GM21528 (cell line): ENCODE measurements at regions not wholly inside any gene's neighbourhood (a gene's known extent, or its start where the extent isn't known, plus 50 kb on each side); places are given as distances from the start of the nearest gene placed in this dataset.
A peak's percentile ranks its signal among the peaks of the same experiment; 100 is the strongest.

Experiments used
- ATAC-seq: cut with Tn5 transposase; IDR thresholded peaks from one replicate; pipeline ENCODE4 v1.9.1; 2021; ENCODE audit warnings: mild to moderate bottlenecking, moderate library complexity; ENCODE audit not compliant: unreplicated experiment, low FRiP score

DNA sequence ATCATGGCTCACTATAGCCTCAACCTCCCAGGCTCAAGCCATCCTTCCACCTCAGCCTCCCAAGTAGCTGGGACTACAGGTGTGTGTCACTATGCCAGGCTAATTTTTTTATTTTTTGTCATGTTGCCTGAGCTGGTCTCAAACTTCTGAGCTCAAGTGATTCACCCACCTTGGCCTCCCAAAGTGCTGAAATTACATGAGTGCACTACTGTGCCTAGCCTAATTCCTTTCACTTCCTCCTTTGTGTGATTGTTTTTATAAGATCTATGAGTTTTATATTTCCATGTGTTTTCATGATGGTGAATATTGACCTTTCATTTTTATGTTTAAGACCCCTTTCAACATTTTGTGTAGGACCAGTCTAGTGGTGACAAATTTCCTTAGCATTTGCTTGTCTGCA, 55.2 kb upstream of the IL12B start:
- no peak for ATAC-seq

- ATAC-seq: no peak
Observed at GRCh38 chr5:159386028-159386711, 55.9 kb upstream of the IL12B start.

GRCh38 chr5:159392871-159393270, 62.6 kb upstream of the IL12B start:
- no peak for ATAC-seq

GRCh38 chr5:159393854-159394274, 63.6 kb upstream of the IL12B start:
- no peak for ATAC-seq

DNA sequence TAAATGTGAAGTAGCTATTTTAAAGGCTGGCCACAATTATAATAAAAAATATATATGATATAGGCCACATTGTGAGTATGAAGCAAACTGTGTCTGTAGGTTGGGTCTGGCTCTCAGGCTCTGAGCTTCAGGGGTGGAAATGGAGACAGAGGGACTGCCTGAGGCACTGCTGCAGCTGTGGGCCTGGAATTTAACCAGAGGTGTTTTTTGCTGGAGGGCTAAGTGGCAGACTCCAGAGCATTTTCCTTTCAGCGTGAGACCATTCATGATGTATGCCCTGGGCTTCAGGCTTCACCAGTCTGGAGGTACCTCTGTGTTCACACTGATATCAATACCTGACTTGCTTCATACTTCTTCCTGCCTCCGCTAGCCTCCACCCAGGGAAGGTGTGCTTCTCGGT, 64.9 kb upstream of the IL12B start:
- ATAC-seq: no peak

DNA sequence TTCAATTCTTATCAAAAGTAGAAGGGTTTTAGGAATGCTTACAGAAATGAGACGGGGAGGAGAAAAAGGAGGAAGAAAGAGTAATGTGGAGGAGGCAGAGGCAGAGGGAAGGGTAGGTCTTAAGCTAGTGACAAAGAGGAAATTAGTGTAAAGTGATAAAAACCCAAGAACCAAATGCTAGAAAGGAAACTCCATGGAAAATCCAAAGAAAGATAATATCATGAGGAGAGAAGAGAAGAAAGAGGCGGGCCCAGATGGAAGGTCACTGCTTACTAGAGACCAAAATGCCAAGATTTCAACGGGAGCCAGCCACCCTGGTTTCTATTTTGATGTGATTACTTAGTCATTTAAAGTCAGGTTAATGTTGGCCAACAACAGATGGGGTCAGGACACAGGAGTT, 68.6 kb upstream of the IL12B start:
- no peak for ATAC-seq

DNA sequence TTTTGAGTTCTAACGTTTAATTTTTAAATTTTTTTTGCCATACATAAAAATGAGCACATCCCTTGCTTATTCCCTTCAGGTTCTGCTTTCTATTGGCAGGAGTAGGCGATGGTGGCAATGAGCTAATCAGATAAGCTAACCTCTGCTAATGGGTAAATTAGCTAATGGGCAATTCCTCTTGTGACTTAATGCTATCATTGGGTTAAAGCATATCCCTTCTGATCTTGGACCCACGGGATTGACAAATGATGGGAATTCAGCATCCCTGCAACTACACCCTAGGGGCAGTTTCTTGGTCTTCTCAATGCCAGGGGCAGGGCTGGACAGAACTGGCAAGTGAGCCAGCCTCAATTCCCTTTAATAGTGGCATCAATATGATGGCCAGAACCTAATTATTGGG, 70.2 kb upstream of the IL12B start:
- no peak for ATAC-seq

DNA sequence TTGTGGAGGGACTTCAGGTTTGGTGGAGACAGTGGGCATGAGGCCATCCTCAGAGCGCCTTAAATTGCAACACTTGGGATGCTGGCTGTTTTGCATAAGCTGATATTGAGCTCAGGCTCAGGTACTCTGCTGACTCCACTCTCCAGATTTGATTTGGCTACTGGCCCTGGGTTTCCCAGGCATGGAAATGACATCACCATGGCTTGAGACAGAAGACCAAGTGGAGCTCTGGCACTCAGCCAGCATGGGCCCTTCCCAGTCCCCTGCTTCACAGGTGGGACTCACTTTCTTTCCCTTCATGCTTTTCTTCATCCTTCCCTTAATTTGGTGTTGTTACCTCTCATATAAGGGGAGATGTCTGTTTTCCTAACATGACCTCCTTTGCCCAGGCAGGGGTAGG, 72.0 kb upstream of the IL12B start:
- no peak for ATAC-seq

GRCh38 chr5:159402856-159403255, 72.6 kb upstream of the IL12B start:
- no peak for ATAC-seq

DNA sequence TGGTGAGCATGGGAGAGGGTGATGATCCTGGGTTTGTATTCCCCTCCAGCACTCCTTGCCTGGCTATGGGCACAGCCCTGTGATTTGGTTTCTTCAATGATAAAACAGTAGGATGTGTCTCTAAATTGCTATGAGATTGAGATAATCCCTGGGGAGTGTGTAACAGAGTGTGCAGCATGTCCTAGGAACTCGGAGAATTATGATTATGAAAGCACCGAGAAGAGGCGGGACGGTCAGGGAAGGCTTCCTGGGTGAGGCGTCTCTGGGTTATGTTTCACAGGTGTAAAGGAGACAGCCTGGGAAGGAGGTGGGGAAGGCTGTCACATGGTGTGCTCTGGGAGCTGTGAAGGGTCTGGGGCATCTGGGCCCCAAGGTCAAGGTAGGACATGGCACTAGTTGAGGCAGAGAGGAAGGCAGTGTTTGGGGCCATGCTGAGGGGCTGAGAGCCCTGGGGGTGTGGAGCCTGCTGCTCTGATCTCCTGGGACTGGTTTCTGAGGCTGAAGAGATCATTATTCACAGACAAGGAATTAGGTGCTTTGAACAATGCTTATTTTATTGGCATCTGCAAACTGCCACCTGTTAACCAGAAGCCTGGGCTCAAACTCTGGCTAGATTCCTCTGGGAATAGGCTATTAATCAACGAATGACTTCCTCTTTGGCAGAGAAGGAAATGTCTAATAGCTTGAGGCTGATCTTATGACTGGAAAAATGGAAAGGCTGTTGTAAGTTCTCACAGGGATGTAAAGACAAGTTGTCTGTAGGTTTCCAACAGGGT, 73.8 kb upstream of the IL12B start:
- ATAC-seq: no peak

DNA sequence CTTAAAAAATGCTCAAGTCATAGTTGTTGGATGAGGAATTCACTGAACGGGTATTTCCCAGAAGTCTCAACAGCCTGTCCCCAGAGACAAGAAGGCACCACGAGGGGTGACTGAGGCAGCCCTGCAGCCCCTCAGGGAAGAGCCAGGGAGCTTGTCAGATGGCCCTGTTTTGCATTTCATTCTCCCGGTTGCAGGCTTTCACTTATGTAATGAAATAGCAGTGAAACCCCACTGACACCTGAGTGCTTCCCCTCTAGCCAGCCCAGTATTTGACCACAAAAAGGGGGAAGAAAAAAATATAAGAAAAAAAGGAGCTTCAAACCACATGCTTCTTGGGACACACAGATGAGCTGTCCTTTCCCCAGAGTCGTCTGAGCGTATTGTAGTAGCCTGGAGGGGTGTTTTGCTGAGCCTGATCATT, 75.3 kb upstream of the IL12B start:
- peak; percentile 67 for ATAC-seq

GRCh38 chr5:159406571-159406970, 76.3 kb upstream of the IL12B start:
- no peak for ATAC-seq

DNA sequence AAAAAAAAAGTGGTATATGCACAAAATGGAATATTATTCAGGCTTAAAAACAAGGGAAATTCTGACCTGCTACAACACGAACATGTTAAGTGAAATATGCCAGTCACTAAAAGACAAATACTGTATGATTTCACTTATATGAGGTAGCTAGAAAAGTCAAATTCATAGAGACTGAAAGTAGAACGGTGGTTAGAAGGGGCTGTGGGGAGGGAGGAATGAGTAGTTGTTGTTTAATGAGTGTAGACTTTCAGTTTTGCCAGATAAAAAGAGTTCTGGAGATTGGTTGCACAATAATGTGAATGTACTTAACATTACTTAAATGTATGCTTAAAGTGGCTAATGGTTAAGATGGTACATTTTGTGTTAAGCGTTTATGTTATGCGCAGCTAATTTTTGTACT, 79.5 kb upstream of the IL12B start:
- ATAC-seq: peak; percentile 55

DNA sequence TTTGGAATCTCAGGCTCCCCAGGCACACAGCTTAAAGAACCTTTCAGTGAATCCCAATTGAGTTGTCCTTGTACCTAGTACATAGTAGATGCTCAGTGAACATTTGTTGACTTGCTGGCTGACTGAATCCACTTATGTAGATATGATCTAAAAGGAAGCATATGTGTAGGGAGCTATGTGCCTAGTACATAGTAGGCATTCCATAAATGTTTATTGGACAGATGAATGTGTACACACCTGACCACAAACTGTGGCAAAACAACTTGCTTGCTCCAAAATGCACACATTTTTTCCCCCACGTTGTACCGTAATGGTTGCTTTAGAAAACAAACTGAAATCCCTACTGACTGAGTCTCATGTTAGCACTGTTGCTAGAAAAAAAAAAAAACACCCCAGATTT, 80.2 kb upstream of the IL12B start:
- ATAC-seq: no peak

DNA sequence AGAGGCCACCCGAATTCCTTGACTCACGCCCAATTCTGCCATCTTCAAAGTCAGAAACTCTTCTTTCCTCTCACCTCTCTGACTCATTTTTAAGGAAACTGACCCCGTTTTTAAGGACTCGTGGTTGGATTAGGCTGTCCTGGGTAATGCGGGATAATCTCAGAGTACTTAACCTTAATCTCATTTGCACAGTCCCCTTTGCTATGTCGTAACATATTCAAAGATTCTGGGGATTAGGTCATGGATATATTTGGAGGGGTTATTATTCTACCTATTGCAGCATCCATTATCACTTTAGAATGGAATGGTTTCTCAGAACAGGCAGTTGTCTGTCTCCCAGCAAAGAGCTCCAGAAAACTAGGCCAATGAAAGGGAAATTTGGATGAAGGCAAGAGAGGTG, 80.8 kb upstream of the IL12B start:
- no peak for ATAC-seq

- ATAC-seq: peak; percentile 71
Observed at GRCh38 chr5:159412284-159413046, 82.2 kb upstream of the IL12B start.

- no peak for ATAC-seq
Observed at GRCh38 chr5:159414021-159414420, 83.7 kb upstream of the IL12B start.

GRCh38 chr5:159415301-159415937, 85.1 kb upstream of the IL12B start:
- ATAC-seq: no peak

DNA sequence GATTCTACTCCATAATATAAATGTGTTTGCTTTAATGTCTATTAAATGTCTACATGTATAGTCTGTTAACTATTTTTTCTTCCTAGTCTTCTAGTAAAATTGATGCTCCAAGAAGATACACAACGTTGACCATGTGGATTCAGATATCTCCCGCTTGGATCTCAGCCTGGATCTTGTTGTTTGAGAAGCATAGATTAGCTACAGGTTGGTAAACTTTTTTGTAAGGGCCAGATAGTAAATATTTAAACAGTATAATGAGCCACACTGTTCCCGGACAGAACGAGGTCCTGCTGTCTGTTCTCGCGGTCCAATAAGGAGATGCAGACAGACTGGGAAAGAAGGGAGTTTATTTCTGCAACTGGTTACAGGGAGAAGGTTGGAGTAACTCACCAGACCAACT, 86.2 kb upstream of the IL12B start:
- ATAC-seq: no peak

- no peak for ATAC-seq
Observed at GRCh38 chr5:159417170-159417569, 86.9 kb upstream of the IL12B start.

- ATAC-seq: no peak
Observed at GRCh38 chr5:159419576-159419975, 89.3 kb upstream of the IL12B start.
